GM18511 (cell line): ENCODE measurements at regions not wholly inside any gene's neighbourhood (a gene's known extent, or its start where the extent isn't known, plus 50 kb on each side); places are given as distances from the start of the nearest gene placed in this dataset.

Experiments used
- ATAC-seq: cut with Tn5 transposase; IDR thresholded peaks from one replicate; pipeline ENCODE4 v1.9.1; 2021; ENCODE audit warnings: mild to moderate bottlenecking, moderate library complexity; ENCODE audit not compliant: unreplicated experiment

- no peak for ATAC-seq
Observed at GRCh38 chr17:33403194-33403593, 110.1 kb upstream of the ASIC2 start.

- ATAC-seq = no peak
Observed at GRCh38 chr17:33404070-33404819, 111.2 kb upstream of the ASIC2 start.

GRCh38 chr17:33416131-33416530 lies 123.0 kb upstream of the ASIC2 start:
- no peak for ATAC-seq

- no peak for ATAC-seq
Observed at GRCh38 chr17:33421933-33422332, 128.8 kb upstream of the ASIC2 start.

GRCh38 chr17:33433581-33433980 lies 140.5 kb upstream of the ASIC2 start:
- no peak for ATAC-seq

GRCh38 chr17:33434841-33435240 lies 141.7 kb upstream of the ASIC2 start:
- no peak for ATAC-seq

GRCh38 chr17:33435721-33436301 lies 142.7 kb upstream of the ASIC2 start:
- no peak for ATAC-seq

GRCh38 chr17:33436321-33436720 lies 143.2 kb upstream of the ASIC2 start:
- no peak for ATAC-seq

GRCh38 chr17:33438139-33438538 lies 145.0 kb upstream of the ASIC2 start:
- no peak for ATAC-seq

GRCh38 chr17:33438578-33438977 lies 145.5 kb upstream of the ASIC2 start:
- ATAC-seq = no peak

- ATAC-seq = no peak
Observed at GRCh38 chr17:33442320-33442719, 149.2 kb upstream of the ASIC2 start.

- no peak for ATAC-seq
Observed at GRCh38 chr17:33444731-33445130, 151.6 kb upstream of the ASIC2 start.

- ATAC-seq = no peak
Observed at GRCh38 chr17:33447090-33447489, 154.0 kb upstream of the ASIC2 start.

- no peak for ATAC-seq
Observed at GRCh38 chr17:33451221-33451620, 158.1 kb upstream of the ASIC2 start.

- no peak for ATAC-seq
Observed at GRCh38 chr17:33457477-33457876, 164.4 kb upstream of the ASIC2 start.

- no peak for ATAC-seq
Observed at GRCh38 chr17:33459078-33459940, 166.2 kb upstream of the ASIC2 start.

- no peak for ATAC-seq
Observed at GRCh38 chr17:33460781-33461450, 167.8 kb upstream of the ASIC2 start.

GRCh38 chr17:33463887-33464286 lies 170.8 kb upstream of the ASIC2 start:
- no peak for ATAC-seq

- no peak for ATAC-seq
Observed at GRCh38 chr17:33464669-33465280, 171.7 kb upstream of the ASIC2 start.

GRCh38 chr17:33469421-33469820 lies 176.3 kb upstream of the ASIC2 start:
- ATAC-seq = no peak

GRCh38 chr17:33469911-33470310 lies 176.8 kb upstream of the ASIC2 start:
- ATAC-seq = no peak
